Cardiac fibroblast (primary cell): ENCODE measurements at regions not wholly inside any gene's neighbourhood (a gene's known extent, or its start where the extent isn't known, plus 50 kb on each side); places are given as distances from the start of the nearest gene placed in this dataset.

Source experiments
- DNase-seq, 2 donors: peaks; one replicate each; pipeline versions ENCODE4 v3.0.0 to v3.0.0-alpha.2; 2010; ENCODE audit warnings: low read depth in 2 of 2
- H3K4me3 ChIP-seq, 2 donors: replicated peaks in 1 of 2; 1 replicate in 1 of 2; 2 replicates in 1 of 2; pipeline ENCODE4 v1.5.1; 2011; ENCODE audit warnings: low read depth in 2 of 2, low read length in 2 of 2, mild to moderate bottlenecking in 2 of 2, moderate library complexity in 1 of 2
- TF ChIP-seq, protein P1 (sequence below): IDR thresholded peaks from one replicate; pipeline ENCODE4 v1.5.1; 2011; ENCODE audit warnings: low read depth, mild to moderate bottlenecking, low read length, inconsistent platforms

- no peak for DNase-seq
- H3K4me3 ChIP-seq, result no peak overlapping the region
- TF ChIP-seq, protein P1, sequence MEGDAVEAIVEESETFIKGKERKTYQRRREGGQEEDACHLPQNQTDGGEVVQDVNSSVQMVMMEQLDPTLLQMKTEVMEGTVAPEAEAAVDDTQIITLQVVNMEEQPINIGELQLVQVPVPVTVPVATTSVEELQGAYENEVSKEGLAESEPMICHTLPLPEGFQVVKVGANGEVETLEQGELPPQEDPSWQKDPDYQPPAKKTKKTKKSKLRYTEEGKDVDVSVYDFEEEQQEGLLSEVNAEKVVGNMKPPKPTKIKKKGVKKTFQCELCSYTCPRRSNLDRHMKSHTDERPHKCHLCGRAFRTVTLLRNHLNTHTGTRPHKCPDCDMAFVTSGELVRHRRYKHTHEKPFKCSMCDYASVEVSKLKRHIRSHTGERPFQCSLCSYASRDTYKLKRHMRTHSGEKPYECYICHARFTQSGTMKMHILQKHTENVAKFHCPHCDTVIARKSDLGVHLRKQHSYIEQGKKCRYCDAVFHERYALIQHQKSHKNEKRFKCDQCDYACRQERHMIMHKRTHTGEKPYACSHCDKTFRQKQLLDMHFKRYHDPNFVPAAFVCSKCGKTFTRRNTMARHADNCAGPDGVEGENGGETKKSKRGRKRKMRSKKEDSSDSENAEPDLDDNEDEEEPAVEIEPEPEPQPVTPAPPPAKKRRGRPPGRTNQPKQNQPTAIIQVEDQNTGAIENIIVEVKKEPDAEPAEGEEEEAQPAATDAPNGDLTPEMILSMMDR, result no peak
Measured at GRCh38 chr1:185420588-185421081, 103.6 kb upstream of the IVNS1ABP start.

DNA sequence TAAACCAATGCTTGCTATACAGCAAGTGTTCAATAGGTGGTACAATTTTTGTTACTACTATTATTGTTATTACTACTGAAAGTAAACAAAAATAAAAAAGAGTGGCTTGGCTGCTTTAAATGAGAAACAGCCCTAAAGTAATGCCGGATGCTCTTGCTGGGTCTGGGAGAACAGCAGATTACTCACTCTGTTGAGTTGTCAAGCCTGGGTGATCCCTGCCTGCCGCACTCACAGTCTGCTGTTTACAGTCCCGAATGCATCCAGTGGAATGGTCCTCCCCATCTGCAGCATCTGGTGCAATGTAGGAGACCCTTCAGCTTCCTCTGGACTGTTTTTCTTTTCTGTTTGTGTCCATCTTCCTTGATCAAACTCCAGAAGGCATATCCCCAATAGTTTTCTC is 102.7 kb upstream of the IVNS1ABP start:
- no peak overlapping the region for H3K4me3 ChIP-seq
- peak in 1 of 2 donors; percentile 40 for DNase-seq
- TF ChIP-seq, protein P1, result no peak

- H3K4me3 ChIP-seq, result no peak overlapping the region
- no peak for DNase-seq
- TF ChIP-seq, protein P1, result no peak
Measured at GRCh38 chr1:185418472-185418871, 101.4 kb upstream of the IVNS1ABP start.

GRCh38 chr1:185412385-185413087 is 95.5 kb upstream of the IVNS1ABP start:
- DNase-seq, result no peak
- no peak overlapping the region for H3K4me3 ChIP-seq
- TF ChIP-seq, protein P1, result no peak

DNA sequence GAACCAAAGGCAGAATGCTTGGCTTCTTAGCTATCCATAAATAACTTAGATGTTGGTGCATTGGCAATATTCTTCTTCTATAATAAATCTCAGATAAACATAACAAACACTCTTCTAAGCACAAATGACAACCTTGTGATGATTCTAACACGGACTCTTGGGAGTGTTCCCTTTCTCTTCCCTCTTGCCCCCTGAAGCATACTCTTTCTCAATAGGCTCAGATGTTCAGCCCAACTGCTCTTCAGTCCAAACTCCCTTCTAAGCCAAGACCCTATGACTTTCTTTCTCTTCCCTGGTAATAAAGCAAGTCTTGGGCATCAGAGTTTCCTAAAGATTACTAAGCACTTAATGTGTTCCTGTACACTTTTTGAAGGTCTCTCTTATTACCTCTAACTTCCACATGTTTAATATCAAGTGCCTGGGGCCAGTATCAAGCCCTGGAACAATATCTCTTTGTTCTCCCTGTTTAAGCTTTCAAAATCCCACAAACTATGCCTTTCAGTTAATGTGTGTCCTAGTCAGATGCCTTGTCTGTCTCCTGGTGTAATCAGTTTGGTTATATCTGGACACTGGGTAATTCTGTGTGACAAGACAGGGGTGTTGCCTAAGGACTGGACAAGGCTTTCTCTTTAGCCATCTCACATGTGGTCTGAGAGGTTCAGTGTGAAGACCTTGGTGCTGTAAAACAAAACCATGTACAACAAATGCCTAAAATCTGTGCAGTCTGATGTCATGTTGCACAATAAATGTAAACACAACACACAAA is 92.9 kb upstream of the IVNS1ABP start:
- DNase-seq, result peak in 1 of 2 donors; percentile 6
- TF ChIP-seq, protein P1, result no peak
- no peak overlapping the region for H3K4me3 ChIP-seq

GRCh38 chr1:185409345-185409744 is 92.3 kb upstream of the IVNS1ABP start:
- no peak for DNase-seq
- H3K4me3 ChIP-seq, result no peak overlapping the region
- TF ChIP-seq, protein P1, result no peak
